Fibroblast of mammary gland (primary cell): ENCODE measurements at regions not wholly inside any gene's neighbourhood (a gene's known extent, or its start where the extent isn't known, plus 50 kb on each side); places are given as distances from the start of the nearest gene placed in this dataset.
A peak's percentile ranks its signal among the peaks of the same experiment; 100 is the strongest.
"Not testable (repeated sequence)": the region's sequence is repeated elsewhere in the genome, so short reads cannot be mapped to it uniquely, and the experiment has no call there.

Experiments
- DNase-seq: peaks from one replicate; pipeline ENCODE4 v3.0.0-alpha.2; 2010; ENCODE audit warnings: low read depth
- H3K4me3 ChIP-seq: 2 replicates; pipeline ENCODE4 v1.5.1; 2011; ENCODE audit warnings: low read depth, mild to moderate bottlenecking, low read length, moderate library complexity; ENCODE audit not compliant: control insufficient read depth
- TF ChIP-seq, protein P1 (sequence below): conservative IDR thresholded peaks from 2 replicates; pipeline ENCODE4 v1.5.1; 2011; ENCODE audit warnings: low read depth, low read length, inconsistent platforms; ENCODE audit not compliant: control insufficient read depth, insufficient read depth

DNA sequence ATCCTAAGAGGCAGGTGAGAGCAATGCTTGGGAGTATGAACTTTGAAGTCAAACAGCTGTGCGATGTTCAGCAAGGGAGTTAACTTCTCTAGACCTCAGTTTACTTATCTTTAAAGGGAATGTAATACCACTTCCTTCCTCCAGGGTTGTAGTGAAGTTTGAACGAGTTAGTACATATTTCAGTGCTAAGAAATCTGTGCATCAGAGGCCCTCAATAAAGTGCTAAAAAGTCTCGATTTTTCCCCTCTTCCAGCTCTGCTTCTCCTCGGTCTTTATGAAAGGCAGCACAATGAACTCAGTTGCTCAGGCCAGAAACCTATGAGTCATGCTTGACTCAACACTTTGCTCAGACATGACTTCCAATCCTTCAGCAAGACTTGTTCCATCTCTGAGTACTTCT, 418.9 kb downstream of the MDFIC start:
- no peak overlapping the region for H3K4me3 ChIP-seq
- TF ChIP-seq, protein P1, sequence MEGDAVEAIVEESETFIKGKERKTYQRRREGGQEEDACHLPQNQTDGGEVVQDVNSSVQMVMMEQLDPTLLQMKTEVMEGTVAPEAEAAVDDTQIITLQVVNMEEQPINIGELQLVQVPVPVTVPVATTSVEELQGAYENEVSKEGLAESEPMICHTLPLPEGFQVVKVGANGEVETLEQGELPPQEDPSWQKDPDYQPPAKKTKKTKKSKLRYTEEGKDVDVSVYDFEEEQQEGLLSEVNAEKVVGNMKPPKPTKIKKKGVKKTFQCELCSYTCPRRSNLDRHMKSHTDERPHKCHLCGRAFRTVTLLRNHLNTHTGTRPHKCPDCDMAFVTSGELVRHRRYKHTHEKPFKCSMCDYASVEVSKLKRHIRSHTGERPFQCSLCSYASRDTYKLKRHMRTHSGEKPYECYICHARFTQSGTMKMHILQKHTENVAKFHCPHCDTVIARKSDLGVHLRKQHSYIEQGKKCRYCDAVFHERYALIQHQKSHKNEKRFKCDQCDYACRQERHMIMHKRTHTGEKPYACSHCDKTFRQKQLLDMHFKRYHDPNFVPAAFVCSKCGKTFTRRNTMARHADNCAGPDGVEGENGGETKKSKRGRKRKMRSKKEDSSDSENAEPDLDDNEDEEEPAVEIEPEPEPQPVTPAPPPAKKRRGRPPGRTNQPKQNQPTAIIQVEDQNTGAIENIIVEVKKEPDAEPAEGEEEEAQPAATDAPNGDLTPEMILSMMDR: peak; percentile 31
- DNase-seq: peak; percentile 95

GRCh38 chr7:115338016-115338415, 416.1 kb downstream of the MDFIC start:
- DNase-seq: no peak
- no peak overlapping the region for H3K4me3 ChIP-seq
- TF ChIP-seq, protein P1: no peak

GRCh38 chr7:115332691-115333090, 410.8 kb downstream of the MDFIC start:
- DNase-seq: peak; percentile 64
- TF ChIP-seq, protein P1: no peak

DNA sequence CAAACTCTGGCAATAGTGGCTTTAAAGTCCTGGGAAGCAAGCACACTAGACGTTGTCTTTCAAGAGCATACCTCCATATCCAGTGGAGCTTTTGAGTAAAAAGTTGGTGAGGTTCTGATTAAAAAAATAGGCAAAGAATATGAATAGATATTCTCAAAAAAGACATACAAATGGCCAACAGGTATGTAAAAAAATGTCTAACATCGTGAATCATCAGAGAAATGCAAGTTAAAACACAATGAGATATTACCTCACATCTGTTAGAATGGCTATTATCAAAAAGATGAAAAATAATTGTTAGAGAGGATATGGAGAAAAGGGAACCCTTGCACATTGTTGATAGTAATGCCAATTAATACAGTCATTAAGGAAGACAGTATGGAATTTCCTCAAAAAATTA, 407.1 kb downstream of the MDFIC start:
- no peak overlapping the region for H3K4me3 ChIP-seq
- TF ChIP-seq, protein P1: no peak
- no peak for DNase-seq

More at GRCh38 chr7:115332691-115333090, 410.8 kb downstream of the MDFIC start:
- H3K4me3 ChIP-seq: no peak overlapping the region

- DNase-seq: peak; percentile 58
- TF ChIP-seq, protein P1: no peak
Measured at GRCh38 chr7:115328018-115328417, 406.1 kb downstream of the MDFIC start.

DNA sequence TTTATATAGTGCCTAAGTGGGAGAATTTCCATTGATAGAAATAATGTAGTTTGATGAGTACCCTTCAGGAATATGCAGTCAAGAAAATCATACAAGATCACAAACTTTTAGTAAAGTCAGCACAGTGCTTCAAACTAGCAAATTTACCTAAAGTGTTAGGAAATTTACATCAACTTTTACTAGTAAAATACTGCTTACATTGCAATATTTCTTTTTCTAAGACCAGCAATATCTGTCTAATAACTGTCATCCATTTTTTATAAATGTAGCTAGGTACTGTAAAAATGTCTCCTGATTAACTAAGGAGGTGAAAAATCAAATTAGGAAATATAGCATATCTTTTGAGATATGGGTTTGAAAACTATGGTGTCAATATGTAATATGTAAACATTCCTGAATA, 405.4 kb downstream of the MDFIC start:
- TF ChIP-seq, protein P1: no peak

More at GRCh38 chr7:115328018-115328417, 406.1 kb downstream of the MDFIC start:
- no peak overlapping the region for H3K4me3 ChIP-seq

GRCh38 chr7:115319541-115319940, 397.6 kb downstream of the MDFIC start:
- TF ChIP-seq, protein P1: no peak
- DNase-seq: no peak
- no peak overlapping the region for H3K4me3 ChIP-seq

More for the DNA sequence above, 405.4 kb downstream of the MDFIC start:
- no peak for DNase-seq
- H3K4me3 ChIP-seq: no peak overlapping the region

DNA sequence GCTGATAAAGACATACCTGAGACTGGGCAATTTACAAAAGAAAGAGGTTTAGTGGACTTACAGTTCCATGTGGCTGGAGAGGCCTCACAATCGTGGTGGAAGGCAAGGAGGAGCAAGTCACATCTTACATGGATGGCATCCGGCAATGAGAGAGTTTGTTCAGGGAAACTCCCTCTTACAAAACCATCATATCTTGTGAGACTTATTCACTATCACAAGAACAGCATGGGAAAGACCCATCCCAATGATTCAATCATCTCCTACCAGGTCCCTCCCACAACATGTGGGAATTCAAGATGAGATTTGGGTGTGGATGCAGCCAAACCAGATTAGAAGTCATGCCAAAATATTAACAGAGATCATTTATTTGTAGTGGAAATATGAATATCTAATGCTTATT, 388.4 kb downstream of the MDFIC start:
- H3K4me3 ChIP-seq, DNase-seq: not testable (repeated sequence)
